ENCODE measurements at regions not wholly inside any gene's neighbourhood (a gene's known extent, or its start where the extent isn't known, plus 50 kb on each side); places are given as distances from the start of the nearest gene placed in this dataset.

- H3K27ac ChIP-seq, result no peak overlapping the region
- H3K4me3 ChIP-seq, result no peak overlapping the region
- H3K9me3 ChIP-seq, result no peaks in the 10 kb centered on the region
- DNase-seq, result no peak
- no peak for TF ChIP-seq CTCF (IDR thresholded peaks at IDR 0.05)
- no peak for TF ChIP-seq POLR2A (IDR thresholded peaks at IDR 0.05)
- H3K4me1 ChIP-seq, result no peaks in the 10 kb centered on the region
- no peaks in the 10 kb centered on the region for H3K36me3 ChIP-seq (ENCODE audit: low read depth, missing control alignments)
- 95% methylated on average over 7 of the region's 7 CpGs; no CpG with 5 or more reads in 1 of the 2 donors for WGBS, 2 donors
- intact Hi-C loops (cut with DNase I; ENCODE audit: low total_unique reads), result no loop called here
- no peaks in the 10 kb centered on the region for H3K27me3 ChIP-seq
Measured at GRCh38 chr3:127360647-127361046, 72.8 kb upstream of the PRR20G start.

DNA sequence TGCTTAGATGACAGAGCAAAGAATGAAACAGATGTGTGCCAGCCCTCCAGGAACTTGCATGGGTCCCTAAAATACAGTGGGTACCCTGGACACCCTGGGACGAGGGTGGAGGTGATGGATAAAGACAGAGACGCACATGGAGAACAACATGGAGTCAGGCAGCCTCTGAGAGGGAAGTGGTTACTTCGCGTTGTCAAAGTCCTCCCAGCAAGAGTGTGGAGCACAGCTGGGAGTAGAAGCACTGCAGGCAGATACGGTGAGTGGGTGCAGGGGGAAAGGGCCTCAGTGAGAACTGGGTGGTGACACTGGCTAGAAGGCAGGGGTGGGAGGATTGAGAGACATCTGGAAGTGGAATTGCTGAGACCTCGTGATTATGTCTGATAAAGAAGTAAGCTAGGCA, 70.8 kb upstream of the PRR20G start:
- H3K9me3 ChIP-seq, result no peaks in the 10 kb centered on the region
- no peaks in the 10 kb centered on the region for H3K36me3 ChIP-seq (ENCODE audit: low read depth, missing control alignments)
- intact Hi-C loops (cut with DNase I; ENCODE audit: low total_unique reads), result no loop called here
- TF ChIP-seq POLR2A (IDR thresholded peaks at IDR 0.05), result no peak
- no peaks in the 10 kb centered on the region for H3K4me1 ChIP-seq
- no peak for DNase-seq
- H3K4me3 ChIP-seq, result no peak overlapping the region
- WGBS, 2 donors, result 83 to 89% methylated on average over 6 of the region's 6 CpGs
- H3K27me3 ChIP-seq, result no peaks in the 10 kb centered on the region
- no peak overlapping the region for H3K27ac ChIP-seq

DNA sequence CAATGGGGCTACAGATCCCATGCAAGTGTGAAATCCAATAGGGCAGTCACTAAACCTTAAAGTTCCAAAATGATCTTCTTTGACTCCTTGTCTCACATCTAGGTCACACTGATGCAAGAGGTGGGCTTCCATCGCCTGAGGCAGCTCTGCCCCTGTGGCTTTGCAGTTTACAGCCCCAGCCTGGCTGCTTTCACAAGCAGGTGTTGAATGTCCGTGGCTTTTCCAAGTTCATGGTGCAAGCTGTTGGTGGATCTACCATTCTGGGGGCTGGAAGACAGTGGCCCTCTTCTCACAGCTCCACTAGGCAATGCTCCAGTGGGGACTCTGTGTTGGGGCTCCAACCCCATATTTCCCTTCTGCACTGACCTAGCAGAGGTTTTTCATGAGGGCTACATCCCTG, 68.5 kb upstream of the PRR20G start:
- H3K9me3 ChIP-seq, result no peaks in the 10 kb centered on the region
- no peak for TF ChIP-seq POLR2A (IDR thresholded peaks at IDR 0.05)
- no peak for TF ChIP-seq CTCF (IDR thresholded peaks at IDR 0.05)
- no peaks in the 10 kb centered on the region for H3K36me3 ChIP-seq (ENCODE audit: low read depth, missing control alignments)
- WGBS, 2 donors, result 91 to 100% methylated on average over 2 of the region's 2 CpGs
- no peak overlapping the region for H3K4me3 ChIP-seq
- no peak overlapping the region for H3K27ac ChIP-seq
- intact Hi-C loops (cut with DNase I; ENCODE audit: low total_unique reads), result no loop called here
- no peak for DNase-seq
- no peaks in the 10 kb centered on the region for H3K27me3 ChIP-seq
- H3K4me1 ChIP-seq, result no peaks in the 10 kb centered on the region

- intact Hi-C loops (cut with DNase I; ENCODE audit: low total_unique reads), result no loop called here
- Histone ChIP-seq H3K4me3 (no peak overlapping the region), H3K27me3 (no peaks in the 10 kb centered on the region), H3K36me3 (ENCODE audit: low read depth, missing control alignments) (no peaks in the 10 kb centered on the region), H3K4me1 (no peaks in the 10 kb centered on the region), H3K9me3 (no peaks in the 10 kb centered on the region), H3K27ac (no peak overlapping the region)
- TF ChIP-seq CTCF (IDR thresholded peaks at IDR 0.05) (no peak), POLR2A (IDR thresholded peaks at IDR 0.05) (no peak)
- WGBS, 2 donors, result 70 to 85% methylated on average over 3 of the region's 3 CpGs
- DNase-seq, result no peak
Measured at GRCh38 chr3:127354761-127355160, 66.9 kb upstream of the PRR20G start.

GRCh38 chr3:127352612-127353011, 64.8 kb upstream of the PRR20G start:
- no peak overlapping the region for H3K4me3 ChIP-seq
- DNase-seq, result no peak
- H3K36me3 ChIP-seq (ENCODE audit: low read depth, missing control alignments), result no peaks in the 10 kb centered on the region
- H3K27me3 ChIP-seq, result no peaks in the 10 kb centered on the region
- no peaks in the 10 kb centered on the region for H3K4me1 ChIP-seq
- intact Hi-C loops (cut with DNase I; ENCODE audit: low total_unique reads), result no loop called here
- H3K9me3 ChIP-seq, result no peaks in the 10 kb centered on the region
- no peak for TF ChIP-seq POLR2A (IDR thresholded peaks at IDR 0.05)
- no peak for TF ChIP-seq CTCF (IDR thresholded peaks at IDR 0.05)
- 61 to 81% methylated on average over 4 of the region's 4 CpGs for WGBS, 2 donors
- no peak overlapping the region for H3K27ac ChIP-seq

All from testis (tissue), 2 donors.